ENCODE measurements at regions not wholly inside any gene's neighbourhood (a gene's known extent, or its start where the extent isn't known, plus 50 kb on each side); places are given as distances from the start of the nearest gene placed in this dataset.

- no peaks in the 10 kb centered on the region for H3K36me3 ChIP-seq (ENCODE audit: low read depth)
- H3K9me3 ChIP-seq (ENCODE audit: severe bottlenecking), result no peaks in the 10 kb centered on the region
- TF ChIP-seq, protein P1, sequence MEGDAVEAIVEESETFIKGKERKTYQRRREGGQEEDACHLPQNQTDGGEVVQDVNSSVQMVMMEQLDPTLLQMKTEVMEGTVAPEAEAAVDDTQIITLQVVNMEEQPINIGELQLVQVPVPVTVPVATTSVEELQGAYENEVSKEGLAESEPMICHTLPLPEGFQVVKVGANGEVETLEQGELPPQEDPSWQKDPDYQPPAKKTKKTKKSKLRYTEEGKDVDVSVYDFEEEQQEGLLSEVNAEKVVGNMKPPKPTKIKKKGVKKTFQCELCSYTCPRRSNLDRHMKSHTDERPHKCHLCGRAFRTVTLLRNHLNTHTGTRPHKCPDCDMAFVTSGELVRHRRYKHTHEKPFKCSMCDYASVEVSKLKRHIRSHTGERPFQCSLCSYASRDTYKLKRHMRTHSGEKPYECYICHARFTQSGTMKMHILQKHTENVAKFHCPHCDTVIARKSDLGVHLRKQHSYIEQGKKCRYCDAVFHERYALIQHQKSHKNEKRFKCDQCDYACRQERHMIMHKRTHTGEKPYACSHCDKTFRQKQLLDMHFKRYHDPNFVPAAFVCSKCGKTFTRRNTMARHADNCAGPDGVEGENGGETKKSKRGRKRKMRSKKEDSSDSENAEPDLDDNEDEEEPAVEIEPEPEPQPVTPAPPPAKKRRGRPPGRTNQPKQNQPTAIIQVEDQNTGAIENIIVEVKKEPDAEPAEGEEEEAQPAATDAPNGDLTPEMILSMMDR (IDR thresholded peaks at IDR 0.05; ENCODE audit: poor library complexity, severe bottlenecking), result no peak
- no peak for DNase-seq (ENCODE audit: low spot score)
- no peak overlapping the region for H3K27ac ChIP-seq (ENCODE audit: poor library complexity, severe bottlenecking)
- peak overlapping the region; percentile 81 for H3K4me3 ChIP-seq (ENCODE audit: severe bottlenecking)
- peaks cover 4% of the 10 kb centered on the region for H3K4me1 ChIP-seq (ENCODE audit: insufficient read depth, poor library complexity, severe bottlenecking)
- no peaks in the 10 kb centered on the region for H3K27me3 ChIP-seq (ENCODE audit: insufficient read depth, poor library complexity, severe bottlenecking)
- ATAC-seq (ENCODE audit: low read depth), result peak; percentile 13; the same call in 2 of the 3 replicates
Measured at GRCh38 chr12:67068204-67068731, 200.9 kb upstream of the CAND1 start.

GRCh38 chr12:67068761-67069450 is 200.3 kb upstream of the CAND1 start:
- DNase-seq (ENCODE audit: low spot score), result no peak
- peak; percentile 70 for ATAC-seq (ENCODE audit: low read depth)

GRCh38 chr12:67069451-67070306 is 199.5 kb upstream of the CAND1 start:
- DNase-seq (ENCODE audit: low spot score) (no peak), ATAC-seq (ENCODE audit: low read depth) (peak; percentile 52)
- Histone ChIP-seq H3K9me3 (ENCODE audit: severe bottlenecking) (no peaks in the 10 kb centered on the region), H3K4me3 (ENCODE audit: severe bottlenecking) (peak overlapping the region; percentile 81), H3K36me3 (ENCODE audit: low read depth) (no peaks in the 10 kb centered on the region), H3K27me3 (ENCODE audit: insufficient read depth, poor library complexity, severe bottlenecking) (no peaks in the 10 kb centered on the region), H3K4me1 (ENCODE audit: insufficient read depth, poor library complexity, severe bottlenecking) (peaks cover 4% of the 10 kb centered on the region), H3K27ac (ENCODE audit: poor library complexity, severe bottlenecking) (peak overlapping the region; percentile 51)
- TF ChIP-seq, protein P1 (IDR thresholded peaks at IDR 0.05; ENCODE audit: poor library complexity, severe bottlenecking), result peak; percentile 32

More at GRCh38 chr12:67068761-67069450, 200.3 kb upstream of the CAND1 start:
- no peaks in the 10 kb centered on the region for H3K27me3 ChIP-seq (ENCODE audit: insufficient read depth, poor library complexity, severe bottlenecking)
- H3K4me1 ChIP-seq (ENCODE audit: insufficient read depth, poor library complexity, severe bottlenecking), result peaks cover 4% of the 10 kb centered on the region
- H3K36me3 ChIP-seq (ENCODE audit: low read depth), result no peaks in the 10 kb centered on the region
- TF ChIP-seq, protein P1 (IDR thresholded peaks at IDR 0.05; ENCODE audit: poor library complexity, severe bottlenecking), result no peak
- H3K27ac ChIP-seq (ENCODE audit: poor library complexity, severe bottlenecking), result peak overlapping the region; percentile 51
- peak overlapping the region; percentile 81 for H3K4me3 ChIP-seq (ENCODE audit: severe bottlenecking)
- H3K9me3 ChIP-seq (ENCODE audit: severe bottlenecking), result no peaks in the 10 kb centered on the region

- no peaks in the 10 kb centered on the region for H3K9me3 ChIP-seq (ENCODE audit: severe bottlenecking)
- ATAC-seq (ENCODE audit: low read depth) (no peak), DNase-seq (ENCODE audit: low spot score) (no peak)
- peaks cover 4% of the 10 kb centered on the region for H3K4me1 ChIP-seq (ENCODE audit: insufficient read depth, poor library complexity, severe bottlenecking)
- TF ChIP-seq, protein P1 (IDR thresholded peaks at IDR 0.05; ENCODE audit: poor library complexity, severe bottlenecking), result no peak
- H3K36me3 ChIP-seq (ENCODE audit: low read depth), result no peaks in the 10 kb centered on the region
- H3K27me3 ChIP-seq (ENCODE audit: insufficient read depth, poor library complexity, severe bottlenecking), result no peaks in the 10 kb centered on the region
- H3K27ac ChIP-seq (ENCODE audit: poor library complexity, severe bottlenecking), result no peak overlapping the region
- no peak overlapping the region for H3K4me3 ChIP-seq (ENCODE audit: severe bottlenecking)
Measured at GRCh38 chr12:67070307-67070600, 198.9 kb upstream of the CAND1 start.
